ENCODE measurements at regions not wholly inside any gene's neighbourhood (a gene's known extent, or its start where the extent isn't known, plus 50 kb on each side); places are given as distances from the start of the nearest gene placed in this dataset.

DNA sequence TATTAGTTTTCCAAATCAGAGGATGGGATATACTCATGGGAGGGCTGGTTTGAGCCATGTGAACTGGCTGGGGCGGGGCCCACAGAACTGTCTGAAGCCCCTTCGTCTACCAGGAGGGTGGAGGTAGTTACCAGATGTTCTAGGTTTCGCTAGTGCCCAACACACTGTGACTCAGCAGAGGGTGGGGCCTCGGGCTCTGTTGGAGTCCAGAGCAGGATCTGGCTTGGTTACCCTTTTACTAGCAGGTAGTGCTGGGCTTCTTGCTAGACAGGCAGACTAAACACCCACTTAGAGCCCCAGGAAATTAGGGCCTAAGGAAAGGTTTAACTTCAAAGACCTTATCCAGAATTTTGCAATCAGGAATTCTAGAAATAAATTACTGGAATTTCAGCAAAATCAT is 56.2 kb upstream of the CHRDL1 start:
- Histone ChIP-seq H3K27me3 (peaks cover 36% of the 10 kb centered on the region), H3K36me3 (replicated peaks in 1 of 2) (no peaks in the 10 kb centered on the region), H3K9me3 (replicated peaks in 1 of 3) (no peaks in the 10 kb centered on the region), H3K4me3 (no peak overlapping the region), H3K27ac (no peak overlapping the region), H3K4me1 (replicated peaks in 1 of 2) (no peaks in the 10 kb centered on the region)
- no peak for TF ChIP-seq POLR2A (IDR thresholded peaks at IDR 0.05)
- no peak for TF ChIP-seq CTCF (IDR thresholded peaks at IDR 0.05)
- DNase-seq: no peak
- intact Hi-C loops (cut with DNase I): no loop called here
- 66 to 75% (median 69%) methylated on average over 3 to 4 of the region's 4 CpGs; no CpG with 5 or more reads in 1 of the 4 donors for WGBS, 4 donors

DNA sequence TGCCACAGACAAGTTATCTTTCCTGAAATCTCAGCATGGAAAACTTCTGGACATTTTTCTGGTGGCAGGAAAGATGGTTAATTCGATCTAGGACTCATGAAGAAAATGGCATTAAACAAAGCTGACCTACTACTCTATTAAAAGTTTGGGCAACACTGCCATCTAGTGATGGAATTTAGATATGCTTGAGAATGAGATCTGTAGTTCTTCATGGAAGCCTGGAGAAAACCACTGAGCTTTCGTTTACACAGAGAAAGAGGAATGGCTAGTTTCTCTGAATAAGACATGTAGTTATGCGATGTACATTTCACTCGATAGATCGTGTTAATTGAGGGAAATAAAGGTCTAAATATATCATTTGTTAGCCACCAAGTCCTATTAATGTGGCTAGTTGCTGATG is 51.7 kb upstream of the CHRDL1 start:
- peak in 1 of 7 donors; percentile 37 for DNase-seq
- intact Hi-C loops (cut with DNase I): loop anchor here in 1 of 2 donors (10.0 kb wide), 1 partner anchor 393 kb away; no protein-coding TSS in a partner anchor
- WGBS, 4 donors: 2 to 6% (median 5%) methylated on average over 5 of the region's 5 CpGs

DNA sequence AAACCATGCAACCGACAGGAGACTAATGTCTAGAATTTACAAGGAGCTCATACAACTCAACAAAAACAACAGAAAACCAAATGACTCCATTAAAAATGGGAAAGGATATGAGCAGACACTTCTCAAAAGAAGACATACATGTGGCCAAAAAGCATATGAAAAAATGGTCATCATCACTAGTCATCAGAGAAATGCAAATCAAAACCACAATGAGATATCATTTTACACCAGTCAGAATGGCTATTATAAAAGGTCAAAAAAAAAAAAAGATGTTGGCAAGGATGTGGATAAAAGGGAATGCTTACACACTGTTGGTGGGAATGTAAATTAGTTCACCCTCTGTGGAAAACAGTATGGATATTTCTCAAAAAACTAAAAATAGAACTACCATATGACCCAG is 50.5 kb upstream of the CHRDL1 start:
- Histone ChIP-seq H3K4me1 (replicated peaks in 1 of 2) (no peaks in the 10 kb centered on the region), H3K4me3 (no peak overlapping the region), H3K9me3 (replicated peaks in 1 of 3) (no peaks in the 10 kb centered on the region), H3K27me3 (peaks cover 29% of the 10 kb centered on the region), H3K27ac (no peak overlapping the region), H3K36me3 (replicated peaks in 1 of 2) (no peaks in the 10 kb centered on the region)
- TF ChIP-seq POLR2A (IDR thresholded peaks at IDR 0.05) (no peak), CTCF (IDR thresholded peaks at IDR 0.05) (no peak)
- 59 to 77% (median 70%) methylated on average over 1 of the region's 1 CpG for WGBS, 4 donors
- DNase-seq: no peak
- intact Hi-C loops (cut with DNase I): loop anchor here in 1 of 2 donors (10.0 kb wide), 1 partner anchor 391 kb away; no protein-coding TSS in a partner anchor

More for the DNA sequence above, 51.7 kb upstream of the CHRDL1 start:
- Histone ChIP-seq H3K9me3 (replicated peaks in 1 of 3) (no peaks in the 10 kb centered on the region), H3K36me3 (replicated peaks in 1 of 2) (no peaks in the 10 kb centered on the region), H3K4me3 (no peak overlapping the region), H3K4me1 (replicated peaks in 1 of 2) (no peaks in the 10 kb centered on the region), H3K27me3 (peaks cover 20% of the 10 kb centered on the region), H3K27ac (no peak overlapping the region)
- TF ChIP-seq POLR2A (IDR thresholded peaks at IDR 0.05) (no peak), CTCF (IDR thresholded peaks at IDR 0.05) (peak; percentile 42 to 72 (median 52))

Data from adrenal gland (tissue), 9 donors.